Kidney (tissue), 13 donors: ENCODE measurements at regions not wholly inside any gene's neighbourhood (a gene's known extent, or its start where the extent isn't known, plus 50 kb on each side); places are given as distances from the start of the nearest gene placed in this dataset.

Source experiments
- DNase-seq, 5 donors: peaks; one replicate each; pipeline ENCODE4 v3.0.0-alpha.2; 2013 to 2020
- FAIRE-seq: peaks from 2 replicates; lab custom pipeline; 2012; peaks lifted over from hg19 to GRCh38; lab: Jason Lieb, UNC
- H3K27ac ChIP-seq, 2 donors: one replicate each; pipeline ENCODE4 v1.7.0; 2013; ENCODE audit warnings: low read depth in 2 of 2, low read length in 2 of 2, inconsistent platforms in 1 of 2
- H3K27me3 ChIP-seq: one replicate; pipeline ENCODE4 v1.7.1; 2013; ENCODE audit warnings: low read length, inconsistent platforms; ENCODE audit not compliant: control insufficient read depth, insufficient read depth
- H3K36me3 ChIP-seq, 3 donors: one replicate each; pipeline versions ENCODE4 v1.7.0 to v1.7.1; 2013; ENCODE audit warnings: low read length in 3 of 3, control low read depth in 1 of 3, inconsistent platforms in 1 of 3; ENCODE audit not compliant: insufficient read depth in 3 of 3, control insufficient read depth in 2 of 3
- H3K4me1 ChIP-seq, 3 donors: one replicate each; pipeline versions ENCODE4 v1.7.0 to v1.7.1; 2013; ENCODE audit warnings: low read length in 3 of 3, inconsistent platforms in 1 of 3, low read depth in 1 of 3; ENCODE audit not compliant: control insufficient read depth in 2 of 3, insufficient read depth in 2 of 3
- H3K4me3 ChIP-seq, 3 donors: one replicate each; pipeline versions ENCODE4 v1.7.0 to v1.8.1; 2013; ENCODE audit warnings: low read length in 3 of 3, control low read depth in 1 of 3, inconsistent platforms in 1 of 3
- H3K9ac ChIP-seq, 3 donors: one replicate each; pipeline versions ENCODE4 v1.7.0 to v1.7.1; 2013; ENCODE audit warnings: low read length in 3 of 3, control low read depth in 1 of 3, inconsistent platforms in 1 of 3
- H3K9me3 ChIP-seq, 3 donors: one replicate each; pipeline versions ENCODE4 v1.7.0 to v1.7.1; 2013; ENCODE audit warnings: low read length in 3 of 3, control low read depth in 1 of 3, inconsistent platforms in 1 of 3; ENCODE audit not compliant: control insufficient read depth in 2 of 3, insufficient read depth in 1 of 3
- intact Hi-C: fragments of 100-400 bp; cut with DNase I; formaldehyde crosslinking; loops from one replicate; pipeline ENCODE4 v1.11.1; 2022
- TF ChIP-seq, protein P1 (sequence below): IDR thresholded peaks from 3 replicates; pipeline ENCODE4 v1.5.1; 2012; ENCODE audit warnings: mild to moderate bottlenecking, moderate library complexity, borderline replicate concordance; ENCODE audit not compliant: insufficient read depth; ENCODE audit errors: extremely low read depth
- donor health status: control.
- donor health status: control.
- donor health status: control.
- donor health status: control.
- donor health status: control.
- donor health status: DM: yes; HTN: yes; CAD: no.
- donor health status: Normal renal cell carcinoma (clear cell type).

DNA sequence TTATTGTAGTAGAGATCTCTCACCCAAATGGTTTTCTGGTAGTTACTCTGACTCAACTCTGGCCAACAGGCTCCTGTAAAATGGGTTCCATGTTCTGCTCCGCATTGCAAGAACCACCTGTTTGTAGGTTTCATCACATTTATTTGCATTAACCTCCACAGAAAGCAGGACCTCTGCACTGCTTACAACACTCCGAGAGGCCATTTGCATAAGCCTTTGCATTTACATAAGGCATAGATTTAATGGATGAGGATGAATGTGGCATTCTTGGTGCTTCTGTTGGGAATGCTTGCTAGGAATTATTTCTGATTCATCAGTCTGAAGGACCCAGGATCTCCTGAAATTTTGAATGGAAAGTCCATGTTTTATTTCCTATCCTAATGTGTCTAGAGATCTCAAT lies 320.1 kb downstream of the ZNF621 start:
- Histone ChIP-seq H3K9ac (no peak overlapping the region), H3K36me3 (no peaks in the 10 kb centered on the region), H3K4me3 (no peak overlapping the region), H3K9me3 (no peaks in the 10 kb centered on the region), H3K27me3 (no peaks in the 10 kb centered on the region), H3K27ac (no peak overlapping the region), H3K4me1 (no peaks in the 10 kb centered on the region)
- DNase-seq = no peak
- intact Hi-C loops = no loop called here
- TF ChIP-seq, protein P1, sequence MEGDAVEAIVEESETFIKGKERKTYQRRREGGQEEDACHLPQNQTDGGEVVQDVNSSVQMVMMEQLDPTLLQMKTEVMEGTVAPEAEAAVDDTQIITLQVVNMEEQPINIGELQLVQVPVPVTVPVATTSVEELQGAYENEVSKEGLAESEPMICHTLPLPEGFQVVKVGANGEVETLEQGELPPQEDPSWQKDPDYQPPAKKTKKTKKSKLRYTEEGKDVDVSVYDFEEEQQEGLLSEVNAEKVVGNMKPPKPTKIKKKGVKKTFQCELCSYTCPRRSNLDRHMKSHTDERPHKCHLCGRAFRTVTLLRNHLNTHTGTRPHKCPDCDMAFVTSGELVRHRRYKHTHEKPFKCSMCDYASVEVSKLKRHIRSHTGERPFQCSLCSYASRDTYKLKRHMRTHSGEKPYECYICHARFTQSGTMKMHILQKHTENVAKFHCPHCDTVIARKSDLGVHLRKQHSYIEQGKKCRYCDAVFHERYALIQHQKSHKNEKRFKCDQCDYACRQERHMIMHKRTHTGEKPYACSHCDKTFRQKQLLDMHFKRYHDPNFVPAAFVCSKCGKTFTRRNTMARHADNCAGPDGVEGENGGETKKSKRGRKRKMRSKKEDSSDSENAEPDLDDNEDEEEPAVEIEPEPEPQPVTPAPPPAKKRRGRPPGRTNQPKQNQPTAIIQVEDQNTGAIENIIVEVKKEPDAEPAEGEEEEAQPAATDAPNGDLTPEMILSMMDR = no peak
- FAIRE-seq = no peak

DNA sequence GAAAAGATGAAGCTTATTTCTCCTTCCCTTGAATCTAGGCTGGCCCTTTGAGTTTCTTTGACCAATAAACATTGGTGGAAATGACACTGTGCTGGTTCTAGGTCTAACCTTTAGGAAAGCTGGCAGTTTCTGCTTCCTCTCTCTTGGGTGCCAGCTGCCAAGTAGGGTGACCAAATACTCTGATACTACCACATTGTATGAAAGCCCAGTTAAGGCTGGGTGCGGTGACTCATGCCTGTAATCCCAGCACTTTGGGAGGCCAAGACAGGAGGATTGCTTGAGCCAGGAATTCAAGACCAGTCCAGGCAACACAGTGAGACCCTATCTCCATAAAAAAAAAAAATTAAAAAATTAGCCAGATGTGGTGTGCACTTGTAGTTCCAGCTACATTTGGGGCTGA lies 320.7 kb downstream of the ZNF621 start:
- Histone ChIP-seq H3K27me3 (no peaks in the 10 kb centered on the region), H3K4me3 (no peak overlapping the region), H3K9me3 (no peaks in the 10 kb centered on the region), H3K27ac (no peak overlapping the region), H3K4me1 (no peaks in the 10 kb centered on the region), H3K36me3 (no peaks in the 10 kb centered on the region), H3K9ac (no peak overlapping the region)
- DNase-seq = no peak
- TF ChIP-seq, protein P1 = no peak
- no peak for FAIRE-seq
- intact Hi-C loops = no loop called here

DNA sequence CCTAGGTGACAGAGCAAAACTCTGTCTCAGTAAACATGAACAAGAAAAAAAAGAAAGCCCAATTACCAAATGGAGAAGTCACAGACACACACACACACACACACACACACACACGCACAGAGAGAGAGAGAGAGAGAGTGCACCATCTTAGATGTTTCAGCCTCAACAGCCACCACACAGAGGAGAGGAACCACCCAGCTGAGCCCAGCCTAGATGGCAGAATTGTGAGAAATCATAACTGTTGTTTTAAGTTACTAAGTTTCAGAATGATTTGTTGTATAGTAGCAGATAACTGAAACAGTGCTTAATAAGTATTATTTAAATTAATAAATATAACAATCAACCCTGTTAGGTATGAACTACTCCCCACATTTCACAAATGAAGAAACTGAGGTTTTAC lies 321.2 kb downstream of the ZNF621 start:
- TF ChIP-seq, protein P1 = no peak

DNA sequence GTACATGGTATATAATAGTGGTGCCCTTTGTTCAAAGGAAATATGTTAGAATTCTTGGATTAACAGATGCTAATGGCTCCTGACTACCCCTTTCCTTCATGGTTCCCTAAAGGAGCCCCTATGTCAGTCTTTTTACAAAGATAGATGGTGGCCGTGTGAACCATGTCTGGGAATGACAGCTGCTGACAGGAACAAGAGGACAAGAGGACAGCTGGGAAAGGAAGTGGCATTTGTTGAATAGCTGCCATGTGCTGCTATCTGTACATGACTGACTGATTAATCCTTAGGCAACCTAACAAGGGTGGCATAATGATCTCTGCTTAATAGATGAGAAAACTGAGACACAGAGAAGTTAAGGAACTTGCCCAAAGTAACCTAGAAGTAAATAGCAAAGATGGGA lies 321.7 kb downstream of the ZNF621 start:
- H3K4me1 ChIP-seq = no peaks in the 10 kb centered on the region
- intact Hi-C loops = no loop called here
- DNase-seq (no peak), FAIRE-seq (no peak)
- no peaks in the 10 kb centered on the region for H3K9me3 ChIP-seq
- H3K9ac ChIP-seq = no peak overlapping the region
- H3K27me3 ChIP-seq = no peaks in the 10 kb centered on the region
- no peak overlapping the region for H3K4me3 ChIP-seq
- TF ChIP-seq, protein P1 = no peak
- H3K27ac ChIP-seq = no peak overlapping the region
- H3K36me3 ChIP-seq = no peaks in the 10 kb centered on the region

More for the DNA sequence above, 321.2 kb downstream of the ZNF621 start:
- H3K9me3 ChIP-seq = no peaks in the 10 kb centered on the region
- H3K27ac ChIP-seq = no peak overlapping the region
- H3K9ac ChIP-seq = no peak overlapping the region
- no peaks in the 10 kb centered on the region for H3K4me1 ChIP-seq
- FAIRE-seq = no peak
- no peak for DNase-seq
- no peaks in the 10 kb centered on the region for H3K27me3 ChIP-seq
- no peaks in the 10 kb centered on the region for H3K36me3 ChIP-seq
- H3K4me3 ChIP-seq = no peak overlapping the region
- intact Hi-C loops = no loop called here
